IMR-90 (cell line): ENCODE measurements at regions not wholly inside any gene's neighbourhood (a gene's known extent, or its start where the extent isn't known, plus 50 kb on each side); places are given as distances from the start of the nearest gene placed in this dataset.

Experiments used
- ATAC-seq: fragments of 200-7000 bp; cut with Tn5 transposase; 2 replicates; pipeline ENCODE4 v1.9.1; 2020; ENCODE audit warnings: low read depth, mild to moderate bottlenecking, moderate library complexity
- BruUV-seq: library from RNA; stranded (reverse); fragments of 400-500 nt; replicated peaks from 2 replicates; lab custom pipeline; 2021; lab: Mats Ljungman, UMichigan
- CTCF ChIA-PET: fragments of 300-600 bp; formaldehyde crosslinking; extraction: SDS; loops from one replicate; lab custom pipeline; 2021; ENCODE audit warnings: antibody characterized with exemption; lab: Yijun Ruan, JAX
- POLR2A ChIA-PET: fragments of 300-600 bp; sonication (Branson Sonifier 250); formaldehyde crosslinking; loops from one replicate; lab custom pipeline; 2022; ENCODE audit warnings: antibody characterized with exemption; ENCODE audit not compliant: unreplicated experiment; lab: Charles Lee
- DNase-seq: peaks from one replicate; pipeline ENCODE4 v3.0.0; 2013
- H2AFZ ChIP-seq: replicated peaks from 2 replicates; pipeline ENCODE3; 2013; ENCODE audit warnings: low read length, mild to moderate bottlenecking; ENCODE audit not compliant: poor library complexity
- H2AK5ac ChIP-seq: 2 replicates; pipeline ENCODE4 v1.6.1; 2013; ENCODE audit warnings: low read depth, low read length, inconsistent platforms
- H2AK9ac ChIP-seq: replicated peaks from 2 replicates; pipeline ENCODE3; 2013; ENCODE audit warnings: mild to moderate bottlenecking, low read depth, low read length, moderate library complexity; ENCODE audit not compliant: poor library complexity
- H2BK120ac ChIP-seq: 2 replicates; pipeline ENCODE4 v1.6.1; 2013; ENCODE audit warnings: low read depth, low read length, inconsistent platforms
- H2BK15ac ChIP-seq: 3 replicates; pipeline ENCODE4 v1.6.1; 2013; ENCODE audit warnings: low read depth, low read length, inconsistent platforms
- H2BK20ac ChIP-seq: 2 replicates; pipeline ENCODE4 v1.6.1; 2013; ENCODE audit warnings: low read depth, mild to moderate bottlenecking, inconsistent platforms, low read length, moderate library complexity
- H2BK5ac ChIP-seq: 2 replicates; pipeline ENCODE4 v1.6.1; 2013; ENCODE audit warnings: mild to moderate bottlenecking, low read depth, low read length, inconsistent platforms; ENCODE audit not compliant: poor library complexity, severe bottlenecking
- H3K14ac ChIP-seq: replicated peaks from 2 replicates; pipeline ENCODE4 v1.6.1; 2013; ENCODE audit warnings: low read depth, low read length, inconsistent platforms
- H3K18ac ChIP-seq: 2 replicates; pipeline ENCODE4 v1.6.1; 2013; ENCODE audit warnings: low read depth, low read length, control low read depth
- H3K23ac ChIP-seq: 2 replicates; pipeline ENCODE4 v1.6.1; 2013; ENCODE audit warnings: low read depth, low read length, inconsistent platforms
- H3K27ac ChIP-seq: 2 replicates; pipeline ENCODE4 v1.5.1; 2013; ENCODE audit warnings: mild to moderate bottlenecking, control low read depth, low read length; ENCODE audit not compliant: insufficient read depth
- H3K27me3 ChIP-seq: 2 replicates; pipeline ENCODE4 v1.6.1; 2013; ENCODE audit warnings: low read length; ENCODE audit not compliant: control insufficient read depth, insufficient read depth
- H3K36me3 ChIP-seq: 2 replicates; pipeline ENCODE4 v1.6.1; 2013; ENCODE audit warnings: low read length, mixed read lengths; ENCODE audit not compliant: control insufficient read depth, insufficient read depth
- H3K4ac ChIP-seq: 2 replicates; pipeline ENCODE4 v1.6.1; 2013; ENCODE audit warnings: low read depth, low read length, inconsistent platforms
- H3K4me1 ChIP-seq: 2 replicates; pipeline ENCODE4 v1.6.1; 2013; ENCODE audit warnings: low read length, mixed read lengths; ENCODE audit not compliant: control insufficient read depth, insufficient read depth
- H3K4me2 ChIP-seq: 2 replicates; pipeline ENCODE4 v1.6.1; 2013; ENCODE audit warnings: low read depth, mild to moderate bottlenecking, control low read depth, low read length, moderate library complexity
- H3K4me3 ChIP-seq: 2 replicates; pipeline ENCODE4 v1.5.1; 2013; ENCODE audit warnings: low read depth, mild to moderate bottlenecking, control low read depth, low read length, moderate library complexity; ENCODE audit not compliant: insufficient read depth
- H3K56ac ChIP-seq: 2 replicates; pipeline ENCODE4 v1.6.1; 2013; ENCODE audit warnings: low read length, inconsistent platforms; ENCODE audit not compliant: insufficient read depth; ENCODE audit errors: extremely low read depth
- H3K79me1 ChIP-seq, 2 experiments: 2 replicates each; pipeline ENCODE4 v1.6.1; 2013; ENCODE audit warnings: low read length in 2 of 2, inconsistent platforms in 1 of 2, low read depth in 1 of 2
- H3K9ac ChIP-seq: 2 replicates; pipeline ENCODE4 v1.6.1; 2013; ENCODE audit warnings: low read depth, low read length, control low read depth
- H3K9me1 ChIP-seq: 2 replicates; pipeline ENCODE4 v1.6.1; 2013; ENCODE audit warnings: low read length, inconsistent platforms; ENCODE audit not compliant: insufficient read depth
- H3K9me3 ChIP-seq: 2 replicates; pipeline ENCODE4 v1.6.1; 2013; ENCODE audit warnings: low read length; ENCODE audit not compliant: control insufficient read depth, insufficient read depth
- H4K20me1 ChIP-seq: 2 replicates; pipeline ENCODE4 v1.6.1; 2013; ENCODE audit warnings: low read length, inconsistent platforms; ENCODE audit not compliant: insufficient read depth
- H4K5ac ChIP-seq: 2 replicates; pipeline ENCODE4 v1.6.1; 2013; ENCODE audit warnings: mild to moderate bottlenecking, low read depth, low read length, control low read depth
- H4K8ac ChIP-seq, 2 experiments: 2 replicates each; pipeline ENCODE4 v1.6.1; 2013; ENCODE audit warnings: low read depth in 2 of 2, low read length in 2 of 2, control low read depth in 1 of 2, inconsistent platforms in 1 of 2
- H4K91ac ChIP-seq: 2 replicates; pipeline ENCODE4 v1.6.1; 2013; ENCODE audit warnings: low read depth, low read length, inconsistent platforms; ENCODE audit not compliant: insufficient read depth
- BHLHE40 ChIP-seq: fragments of 150-350 bp; IDR thresholded peaks from 2 replicates; pipeline ENCODE4 v1.6.1; 2016; ENCODE audit warnings: mild to moderate bottlenecking, low read depth, low read length
- CEBPB ChIP-seq: IDR thresholded peaks from 2 replicates; pipeline ENCODE4 v1.6.1; 2012; ENCODE audit warnings: low read depth, low read length, improper control_type of control experiment
- CHD1 ChIP-seq: IDR thresholded peaks from 2 replicates; pipeline ENCODE4 v1.6.1; 2012; ENCODE audit warnings: low read depth, low read length, improper control_type of control experiment
- FOS ChIP-seq: fragments of 150-350 bp; IDR thresholded peaks from 2 replicates; pipeline ENCODE4 v1.6.1; 2016; ENCODE audit warnings: low read depth, low read length
- MAFK ChIP-seq: IDR thresholded peaks from 2 replicates; pipeline ENCODE4 v1.6.1; 2012; ENCODE audit warnings: low read depth, low read length, improper control_type of control experiment
- MAZ ChIP-seq: IDR thresholded peaks from 2 replicates; pipeline ENCODE4 v1.6.1; 2012; ENCODE audit warnings: low read depth, mild to moderate bottlenecking, low read length, improper control_type of control experiment, moderate library complexity, borderline replicate concordance
- MXI1 ChIP-seq: IDR thresholded peaks from 2 replicates; pipeline ENCODE4 v1.6.1; 2012; ENCODE audit warnings: low read depth, mild to moderate bottlenecking, low read length, moderate library complexity, borderline replicate concordance
- NFE2L2 ChIP-seq: fragments of 150-350 bp; IDR thresholded peaks from 2 replicates; pipeline ENCODE4 v1.6.1; 2016; ENCODE audit warnings: low read depth, mild to moderate bottlenecking, low read length
- POLR2A ChIP-seq: IDR thresholded peaks from 2 replicates; pipeline ENCODE4 v1.6.1; 2012; ENCODE audit warnings: mild to moderate bottlenecking, low read depth, low read length
- RAD21 ChIP-seq: IDR thresholded peaks from 2 replicates; pipeline ENCODE4 v1.6.1; 2012; ENCODE audit warnings: low read length, improper control_type of control experiment
- RCOR1 ChIP-seq: IDR thresholded peaks from 2 replicates; pipeline ENCODE4 v1.6.1; 2012; ENCODE audit warnings: mild to moderate bottlenecking, low read length, improper control_type of control experiment; ENCODE audit not compliant: insufficient replicate concordance
- RFX5 ChIP-seq: IDR thresholded peaks from 2 replicates; pipeline ENCODE4 v1.8.0; 2012; ENCODE audit warnings: low read depth, mild to moderate bottlenecking, low read length, moderate library complexity
- SMC3 ChIP-seq: fragments of 150-350 bp; IDR thresholded peaks from 2 replicates; pipeline ENCODE4 v1.6.1; 2016; ENCODE audit warnings: low read depth, mild to moderate bottlenecking, antibody characterized with exemption, low read length, moderate library complexity
- WGBS, 2 experiments: methylation state at CpG; one replicate each; pipeline versions ENCODE4 v1.1.5 to v1.1.7; 2013; ENCODE audit warnings: missing lambda C conversion rate in 2 of 2; ENCODE audit not compliant: insufficient read length in 1 of 2; ENCODE audit errors: extremely low coverage in 2 of 2; 5-methylcytosine and 5-hydroxymethylcytosine counted together
- dilution Hi-C: fragments of 300-500 bp; cut with HindIII; formaldehyde crosslinking; loops from one replicate; pipeline ENCODE4 v1.14.3; 2018; ENCODE audit warnings: low sequenced_read_pairs; ENCODE audit not compliant: unreplicated experiment
- in situ Hi-C: fragments of 300-500 bp; cut with MboI; formaldehyde crosslinking; loops from 3 replicates; pipeline ENCODE4 v1.14.3; 2019; ENCODE audit warnings: low sequenced_read_pairs, inconsistent platforms, mixed read lengths
- intact Hi-C: fragments of 100-400 bp; cut with micrococcal nuclease; formaldehyde crosslinking; loops from 2 replicates; pipeline ENCODE4 v1.10.0; 2022
- TF ChIP-seq, protein P1 (sequence below): conservative IDR thresholded peaks from 2 replicates; pipeline ENCODE4 v1.5.1; 2012; ENCODE audit warnings: mild to moderate bottlenecking, low read depth, low read length, improper control_type of control experiment
- TF ChIP-seq, protein P2 (sequence below): fragments of 150-350 bp; IDR thresholded peaks from 2 replicates; pipeline ENCODE4 v1.6.1; 2016; ENCODE audit warnings: low read depth, mild to moderate bottlenecking, low read length, moderate library complexity, borderline replicate concordance
- TF ChIP-seq, protein P3 (sequence below): fragments of 150-350 bp; IDR thresholded peaks from 2 replicates; pipeline ENCODE4 v1.6.1; 2017; ENCODE audit warnings: mild to moderate bottlenecking, antibody characterized with exemption, low read length, low read depth

DNA sequence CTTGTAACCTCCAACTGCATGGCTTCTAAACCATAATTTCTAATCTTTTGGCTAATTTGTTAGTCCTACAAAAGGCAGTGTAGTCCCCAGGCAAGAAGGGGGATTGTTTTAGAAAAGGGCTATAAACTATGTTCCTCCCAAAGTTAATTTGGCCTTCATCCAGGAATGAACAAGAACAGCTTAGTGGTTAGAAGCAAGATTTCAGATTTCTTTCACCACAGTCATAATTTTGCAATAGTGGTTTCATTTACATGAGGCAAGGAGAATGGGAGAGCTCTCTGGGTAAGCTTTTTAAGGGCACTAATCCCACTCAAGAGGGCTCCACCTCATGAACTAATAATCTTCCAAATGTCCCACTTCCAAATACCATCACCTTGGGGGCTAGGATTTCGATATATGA, 1353.9 kb downstream of the NCAM2 start:
- H3K14ac ChIP-seq: no peak overlapping the region
- no peak overlapping the region for H3K4ac ChIP-seq
- no peak overlapping the region for H3K4me2 ChIP-seq
- H3K79me1 ChIP-seq: no peaks in the 10 kb centered on the region
- no peak overlapping the region for H2AK9ac ChIP-seq
- ATAC-seq (no peak), DNase-seq (no peak)
- TF ChIP-seq POLR2A: no peak
- TF ChIP-seq CHD1: no peak
- TF ChIP-seq, protein P1, sequence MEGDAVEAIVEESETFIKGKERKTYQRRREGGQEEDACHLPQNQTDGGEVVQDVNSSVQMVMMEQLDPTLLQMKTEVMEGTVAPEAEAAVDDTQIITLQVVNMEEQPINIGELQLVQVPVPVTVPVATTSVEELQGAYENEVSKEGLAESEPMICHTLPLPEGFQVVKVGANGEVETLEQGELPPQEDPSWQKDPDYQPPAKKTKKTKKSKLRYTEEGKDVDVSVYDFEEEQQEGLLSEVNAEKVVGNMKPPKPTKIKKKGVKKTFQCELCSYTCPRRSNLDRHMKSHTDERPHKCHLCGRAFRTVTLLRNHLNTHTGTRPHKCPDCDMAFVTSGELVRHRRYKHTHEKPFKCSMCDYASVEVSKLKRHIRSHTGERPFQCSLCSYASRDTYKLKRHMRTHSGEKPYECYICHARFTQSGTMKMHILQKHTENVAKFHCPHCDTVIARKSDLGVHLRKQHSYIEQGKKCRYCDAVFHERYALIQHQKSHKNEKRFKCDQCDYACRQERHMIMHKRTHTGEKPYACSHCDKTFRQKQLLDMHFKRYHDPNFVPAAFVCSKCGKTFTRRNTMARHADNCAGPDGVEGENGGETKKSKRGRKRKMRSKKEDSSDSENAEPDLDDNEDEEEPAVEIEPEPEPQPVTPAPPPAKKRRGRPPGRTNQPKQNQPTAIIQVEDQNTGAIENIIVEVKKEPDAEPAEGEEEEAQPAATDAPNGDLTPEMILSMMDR: no peak
- no peak for TF ChIP-seq RFX5
- no peak for TF ChIP-seq FOS
- TF ChIP-seq CEBPB: no peak
- TF ChIP-seq, protein P2, sequence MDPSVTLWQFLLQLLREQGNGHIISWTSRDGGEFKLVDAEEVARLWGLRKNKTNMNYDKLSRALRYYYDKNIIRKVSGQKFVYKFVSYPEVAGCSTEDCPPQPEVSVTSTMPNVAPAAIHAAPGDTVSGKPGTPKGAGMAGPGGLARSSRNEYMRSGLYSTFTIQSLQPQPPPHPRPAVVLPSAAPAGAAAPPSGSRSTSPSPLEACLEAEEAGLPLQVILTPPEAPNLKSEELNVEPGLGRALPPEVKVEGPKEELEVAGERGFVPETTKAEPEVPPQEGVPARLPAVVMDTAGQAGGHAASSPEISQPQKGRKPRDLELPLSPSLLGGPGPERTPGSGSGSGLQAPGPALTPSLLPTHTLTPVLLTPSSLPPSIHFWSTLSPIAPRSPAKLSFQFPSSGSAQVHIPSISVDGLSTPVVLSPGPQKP: no peak
- no peak for TF ChIP-seq BHLHE40
- no peak for TF ChIP-seq RAD21
- no peak for TF ChIP-seq MAFK
- no peak for TF ChIP-seq NFE2L2
- no peak for TF ChIP-seq RCOR1
- no peak for TF ChIP-seq SMC3
- TF ChIP-seq, protein P3, sequence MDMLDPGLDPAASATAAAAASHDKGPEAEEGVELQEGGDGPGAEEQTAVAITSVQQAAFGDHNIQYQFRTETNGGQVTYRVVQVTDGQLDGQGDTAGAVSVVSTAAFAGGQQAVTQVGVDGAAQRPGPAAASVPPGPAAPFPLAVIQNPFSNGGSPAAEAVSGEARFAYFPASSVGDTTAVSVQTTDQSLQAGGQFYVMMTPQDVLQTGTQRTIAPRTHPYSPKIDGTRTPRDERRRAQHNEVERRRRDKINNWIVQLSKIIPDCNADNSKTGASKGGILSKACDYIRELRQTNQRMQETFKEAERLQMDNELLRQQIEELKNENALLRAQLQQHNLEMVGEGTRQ: no peak
- TF ChIP-seq MXI1: no peak
- no peak for TF ChIP-seq MAZ
- no peak overlapping the region for H3K4me3 ChIP-seq
- H3K18ac ChIP-seq: no peak overlapping the region
- CTCF ChIA-PET: no interaction called here
- no peak overlapping the region for H2AK5ac ChIP-seq
- no peaks in the 10 kb centered on the region for H3K4me1 ChIP-seq
- H3K9me1 ChIP-seq: no peaks in the 10 kb centered on the region
- POLR2A ChIA-PET: no interaction called here
- peaks cover 2% of the 10 kb centered on the region; the same call in 1 of the 2 replicates for H3K9me3 ChIP-seq
- no peaks in the 10 kb centered on the region for H3K36me3 ChIP-seq
- no peak overlapping the region for H2BK120ac ChIP-seq
- WGBS, 2 experiments: no CpG with 5 or more reads among the region's 1 CpG
- H2BK5ac ChIP-seq: no peak overlapping the region
- no peak overlapping the region for H2AFZ ChIP-seq
- dilution Hi-C loops (no loop called here), in situ Hi-C loops (no loop called here), intact Hi-C loops (no loop called here)
- no peak overlapping the region for H3K9ac ChIP-seq
- H3K56ac ChIP-seq: no peak overlapping the region
- H4K91ac ChIP-seq: no peak overlapping the region
- no peak overlapping the region for H4K8ac ChIP-seq
- no peak overlapping the region for H2BK20ac ChIP-seq
- H4K5ac ChIP-seq: no peak overlapping the region
- no peak overlapping the region for H3K27ac ChIP-seq
- no peaks in the 10 kb centered on the region for H4K20me1 ChIP-seq
- H3K23ac ChIP-seq: no peak overlapping the region
- H3K27me3 ChIP-seq: no peaks in the 10 kb centered on the region
- BruUV-seq: no TSS peak
- H2BK15ac ChIP-seq: no peak overlapping the region
